HG03571 (cell line): ENCODE measurements at regions not wholly inside any gene's neighbourhood (a gene's known extent, or its start where the extent isn't known, plus 50 kb on each side); places are given as distances from the start of the nearest gene placed in this dataset.

ENCODE experiments used
- ATAC-seq: cut with Tn5 transposase; IDR thresholded peaks from one replicate; pipeline ENCODE4 v1.9.1; 2021; ENCODE audit not compliant: unreplicated experiment

GRCh38 chr4:35250761-35251160, 993.6 kb downstream of the ARAP2 start:
- ATAC-seq = no peak

GRCh38 chr4:35252071-35252470, 992.2 kb downstream of the ARAP2 start:
- no peak for ATAC-seq

GRCh38 chr4:35252866-35253265, 991.4 kb downstream of the ARAP2 start:
- no peak for ATAC-seq

GRCh38 chr4:35253331-35253730, 991.0 kb downstream of the ARAP2 start:
- no peak for ATAC-seq

GRCh38 chr4:35286434-35286833, 957.9 kb downstream of the ARAP2 start:
- no peak for ATAC-seq

- no peak for ATAC-seq
Measured at GRCh38 chr4:35300996-35301774, 943.1 kb downstream of the ARAP2 start.

GRCh38 chr4:35315419-35315818, 928.9 kb downstream of the ARAP2 start:
- ATAC-seq = no peak

GRCh38 chr4:35325908-35326453, 918.3 kb downstream of the ARAP2 start:
- ATAC-seq = no peak

- ATAC-seq = no peak
Measured at GRCh38 chr4:35342833-35343232, 901.5 kb downstream of the ARAP2 start.

- ATAC-seq = no peak
Measured at GRCh38 chr4:35347276-35347675, 897.0 kb downstream of the ARAP2 start.

GRCh38 chr4:35358001-35358584, 886.2 kb downstream of the ARAP2 start:
- no peak for ATAC-seq

GRCh38 chr4:35364321-35364870, 879.9 kb downstream of the ARAP2 start:
- ATAC-seq = no peak

- ATAC-seq = no peak
Measured at GRCh38 chr4:35365186-35365585, 879.1 kb downstream of the ARAP2 start.

GRCh38 chr4:35399912-35400311, 844.4 kb downstream of the ARAP2 start:
- no peak for ATAC-seq

- no peak for ATAC-seq
Measured at GRCh38 chr4:35423104-35423503, 821.2 kb downstream of the ARAP2 start.

- no peak for ATAC-seq
Measured at GRCh38 chr4:35447474-35447873, 796.8 kb downstream of the ARAP2 start.

GRCh38 chr4:35459045-35459444, 785.3 kb downstream of the ARAP2 start:
- no peak for ATAC-seq

GRCh38 chr4:35461931-35462659, 782.2 kb downstream of the ARAP2 start:
- no peak for ATAC-seq

GRCh38 chr4:35463251-35463952, 780.9 kb downstream of the ARAP2 start:
- ATAC-seq = no peak

GRCh38 chr4:35464964-35465528, 779.3 kb downstream of the ARAP2 start:
- ATAC-seq = no peak

GRCh38 chr4:35491093-35491492, 753.2 kb downstream of the ARAP2 start:
- ATAC-seq = no peak
